ENCODE measurements at regions not wholly inside any gene's neighbourhood (a gene's known extent, or its start where the extent isn't known, plus 50 kb on each side); places are given as distances from the start of the nearest gene placed in this dataset.
"Not testable (repeated sequence)": the region's sequence is repeated elsewhere in the genome, so short reads cannot be mapped to it uniquely, and the experiment has no call there.

GRCh38 chr12:9337656-9338055 lies 129.5 kb upstream of the PZP start:
- DNase-seq (ENCODE audit: low spot score), result no peak
- H3K27ac ChIP-seq, result no peak overlapping the region
- POLR2A ChIA-PET (ENCODE audit: low non-redundant PET), result no interaction called here
- TF ChIP-seq, protein P1, sequence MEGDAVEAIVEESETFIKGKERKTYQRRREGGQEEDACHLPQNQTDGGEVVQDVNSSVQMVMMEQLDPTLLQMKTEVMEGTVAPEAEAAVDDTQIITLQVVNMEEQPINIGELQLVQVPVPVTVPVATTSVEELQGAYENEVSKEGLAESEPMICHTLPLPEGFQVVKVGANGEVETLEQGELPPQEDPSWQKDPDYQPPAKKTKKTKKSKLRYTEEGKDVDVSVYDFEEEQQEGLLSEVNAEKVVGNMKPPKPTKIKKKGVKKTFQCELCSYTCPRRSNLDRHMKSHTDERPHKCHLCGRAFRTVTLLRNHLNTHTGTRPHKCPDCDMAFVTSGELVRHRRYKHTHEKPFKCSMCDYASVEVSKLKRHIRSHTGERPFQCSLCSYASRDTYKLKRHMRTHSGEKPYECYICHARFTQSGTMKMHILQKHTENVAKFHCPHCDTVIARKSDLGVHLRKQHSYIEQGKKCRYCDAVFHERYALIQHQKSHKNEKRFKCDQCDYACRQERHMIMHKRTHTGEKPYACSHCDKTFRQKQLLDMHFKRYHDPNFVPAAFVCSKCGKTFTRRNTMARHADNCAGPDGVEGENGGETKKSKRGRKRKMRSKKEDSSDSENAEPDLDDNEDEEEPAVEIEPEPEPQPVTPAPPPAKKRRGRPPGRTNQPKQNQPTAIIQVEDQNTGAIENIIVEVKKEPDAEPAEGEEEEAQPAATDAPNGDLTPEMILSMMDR (conservative IDR thresholded peaks at IDR 0.05; ENCODE audit: low read depth), result no peak
- CTCF ChIA-PET, result no interaction called here

- POLR2A ChIA-PET (ENCODE audit: low non-redundant PET); CTCF ChIA-PET: not testable (repeated sequence)
These were observed 128.3 kb upstream of the PZP start for GRCh38 chr12:9336375-9337011.

GRCh38 chr12:9335867-9336266 lies 127.7 kb upstream of the PZP start:
- TF ChIP-seq, protein P1 (conservative IDR thresholded peaks at IDR 0.05; ENCODE audit: low read depth), result no peak
- no peak for DNase-seq (ENCODE audit: low spot score)
- no peak overlapping the region for H3K27ac ChIP-seq
- POLR2A ChIA-PET (ENCODE audit: low non-redundant PET), result no interaction called here
- CTCF ChIA-PET, result no interaction called here

More at GRCh38 chr12:9336375-9337011, 128.3 kb upstream of the PZP start:
- DNase-seq (ENCODE audit: low spot score); H3K27ac ChIP-seq: not testable (repeated sequence)

DNA sequence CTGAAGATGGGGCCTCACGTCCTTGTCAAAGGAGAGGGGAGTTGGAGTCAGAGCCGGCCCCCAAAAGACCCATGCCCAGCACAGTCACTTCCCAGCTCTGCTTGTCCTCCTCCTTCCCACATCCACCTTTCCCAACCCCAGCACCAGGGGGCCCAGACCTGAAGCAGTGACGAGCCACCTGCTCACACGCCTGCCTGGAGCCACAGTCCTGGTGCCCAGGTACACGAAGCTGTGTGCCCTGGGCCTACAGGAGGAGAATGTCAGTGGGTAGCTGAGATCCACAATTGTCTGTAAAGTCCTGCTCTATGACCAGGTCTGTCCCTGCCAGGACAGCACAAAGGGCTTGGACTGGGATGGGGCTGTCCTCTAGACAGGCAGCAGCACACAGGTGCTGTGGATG lies 126.8 kb upstream of the PZP start:
- TF ChIP-seq, protein P1 (conservative IDR thresholded peaks at IDR 0.05; ENCODE audit: low read depth), result no peak
- POLR2A ChIA-PET (ENCODE audit: low non-redundant PET), result no interaction called here
- DNase-seq (ENCODE audit: low spot score), result no peak
- CTCF ChIA-PET, result interaction anchor here (0.6 kb wide), 1 partner anchor 175 kb away, joined by 6 read pairs; no protein-coding TSS in a partner anchor
- H3K27ac ChIP-seq, result no peak overlapping the region

DNA sequence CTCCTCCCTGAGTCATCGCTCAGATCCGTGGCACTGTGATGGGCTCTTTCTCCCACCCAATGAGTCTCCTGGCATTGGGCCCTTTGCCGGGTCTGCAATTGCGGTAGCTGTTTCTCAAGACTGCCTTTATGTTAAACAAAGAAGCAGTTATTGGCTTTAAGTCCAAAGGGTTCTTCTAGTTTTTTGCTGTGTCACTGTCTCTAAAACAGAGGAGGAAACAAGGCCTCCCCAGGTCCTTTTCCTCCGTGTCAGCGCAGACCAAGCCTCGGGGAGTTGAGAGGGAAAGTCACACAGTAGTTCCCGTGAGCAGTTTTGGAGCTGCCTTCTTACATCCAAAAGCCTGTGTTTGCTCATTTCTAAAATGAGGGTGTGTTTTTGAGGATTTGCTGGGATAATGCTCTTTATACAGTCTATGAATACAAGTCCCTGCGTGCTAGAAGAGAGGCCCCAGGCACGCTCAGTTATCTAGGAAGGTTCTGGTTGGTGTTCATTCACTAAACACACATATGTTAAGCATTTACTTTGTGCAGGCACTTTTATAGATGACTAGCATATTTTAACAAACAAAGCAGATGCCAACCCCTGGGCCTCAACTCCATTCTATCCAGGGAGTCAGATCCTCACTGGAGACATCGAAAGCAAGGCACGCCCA lies 126.0 kb upstream of the PZP start:
- no peak overlapping the region for H3K27ac ChIP-seq
- CTCF ChIA-PET, result no interaction called here
- POLR2A ChIA-PET (ENCODE audit: low non-redundant PET), result no interaction called here
- DNase-seq (ENCODE audit: low spot score), result no peak
- TF ChIP-seq, protein P1 (conservative IDR thresholded peaks at IDR 0.05; ENCODE audit: low read depth), result no peak

- ChIA-PET CTCF (interaction anchor here (1.0 kb wide), 1 partner anchor 39 kb away, joined by 3 read pairs; no protein-coding TSS in a partner anchor), POLR2A (ENCODE audit: low non-redundant PET) (no interaction called here)
- no peak overlapping the region for H3K27ac ChIP-seq
- TF ChIP-seq, protein P1 (conservative IDR thresholded peaks at IDR 0.05; ENCODE audit: low read depth), result no peak
- no peak for DNase-seq (ENCODE audit: low spot score)
These were observed 125.0 kb upstream of the PZP start for GRCh38 chr12:9333161-9333560.

DNA sequence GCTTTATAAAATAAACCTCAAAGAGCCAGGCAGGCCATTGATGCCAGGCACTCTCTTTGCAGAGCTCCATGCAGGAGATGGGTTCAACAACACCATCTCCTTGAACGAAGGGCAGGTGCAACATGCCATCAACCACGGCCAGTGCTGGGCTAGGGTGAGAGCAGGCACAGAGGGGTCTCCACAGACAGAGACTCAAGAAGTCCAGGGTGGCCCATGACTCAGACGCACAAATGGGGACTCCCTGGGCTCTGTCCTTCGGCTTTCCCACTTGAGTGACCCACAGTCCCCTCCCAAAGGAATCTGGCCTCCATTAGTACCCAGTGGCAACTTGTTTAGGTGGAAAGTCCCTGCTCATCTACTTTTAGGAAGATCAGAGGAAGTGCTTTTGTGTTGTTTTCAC lies 124.4 kb upstream of the PZP start:
- TF ChIP-seq, protein P1 (conservative IDR thresholded peaks at IDR 0.05; ENCODE audit: low read depth), result no peak
- DNase-seq (ENCODE audit: low spot score), result no peak
- CTCF ChIA-PET, result interaction anchor here (1.0 kb wide), 1 partner anchor 40 kb away, joined by 3 read pairs; no protein-coding TSS in a partner anchor
- H3K27ac ChIP-seq, result no peak overlapping the region
- POLR2A ChIA-PET (ENCODE audit: low non-redundant PET), result no interaction called here

Measured in RWPE1 (cell line).